ENCODE measurements at regions not wholly inside any gene's neighbourhood (a gene's known extent, or its start where the extent isn't known, plus 50 kb on each side); places are given as distances from the start of the nearest gene placed in this dataset.

GRCh38 chr9:29322240-29322639, 1749.0 kb upstream of the C9orf72 start:
- Histone ChIP-seq H3K27me3 (no peaks in the 10 kb centered on the region), H3K4me1 (no peaks in the 10 kb centered on the region), H3K27ac (no peak overlapping the region), H3K36me3 (no peaks in the 10 kb centered on the region), H3K4me3 (no peak overlapping the region), H3K9me3 (peaks cover 0 to 3% (median 0%) of the 10 kb centered on the region in 4 donors)
- intact Hi-C loops (cut with DNase I) = no loop called here
- DNase-seq = no peak
- TF ChIP-seq CTCF (IDR thresholded peaks at IDR 0.05) (no peak), POLR2A (IDR thresholded peaks at IDR 0.05) (no peak), POLR2AphosphoS5 (IDR thresholded peaks at IDR 0.05) (no peak), EP300 (IDR thresholded peaks at IDR 0.05) (no peak)
- WGBS, 2 donors = 43 to 72% methylated on average over 2 of the region's 2 CpGs

DNA sequence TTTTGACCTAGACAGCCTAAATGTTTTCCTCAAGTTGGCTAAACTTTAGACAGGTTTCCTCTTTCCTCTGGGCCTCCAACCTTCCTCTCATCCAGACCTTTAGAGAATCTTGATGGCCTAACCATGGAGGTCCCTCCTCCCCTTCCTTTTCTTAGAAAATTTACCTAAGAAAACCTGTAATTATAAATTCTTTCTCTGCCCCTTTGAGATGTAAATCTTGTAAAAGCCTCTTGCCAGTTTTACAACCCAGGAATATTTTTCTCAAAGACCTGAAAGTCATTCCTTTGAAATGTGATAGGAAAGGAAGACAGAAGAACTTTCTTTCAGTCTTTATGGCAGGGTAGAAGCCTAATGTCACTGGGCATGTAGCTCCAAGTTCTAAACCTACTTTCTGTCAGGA, 1752.6 kb upstream of the C9orf72 start:
- Histone ChIP-seq H3K36me3 (no peaks in the 10 kb centered on the region), H3K4me3 (no peak overlapping the region), H3K27ac (no peak overlapping the region), H3K27me3 (no peaks in the 10 kb centered on the region), H3K4me1 (no peaks in the 10 kb centered on the region), H3K9me3 (peaks cover 0 to 3% (median 0%) of the 10 kb centered on the region in 4 donors)
- intact Hi-C loops (cut with DNase I) = no loop called here
- no peak for DNase-seq
- TF ChIP-seq POLR2AphosphoS5 (IDR thresholded peaks at IDR 0.05) (no peak), POLR2A (IDR thresholded peaks at IDR 0.05) (no peak), CTCF (IDR thresholded peaks at IDR 0.05) (no peak), EP300 (IDR thresholded peaks at IDR 0.05) (no peak)

DNA sequence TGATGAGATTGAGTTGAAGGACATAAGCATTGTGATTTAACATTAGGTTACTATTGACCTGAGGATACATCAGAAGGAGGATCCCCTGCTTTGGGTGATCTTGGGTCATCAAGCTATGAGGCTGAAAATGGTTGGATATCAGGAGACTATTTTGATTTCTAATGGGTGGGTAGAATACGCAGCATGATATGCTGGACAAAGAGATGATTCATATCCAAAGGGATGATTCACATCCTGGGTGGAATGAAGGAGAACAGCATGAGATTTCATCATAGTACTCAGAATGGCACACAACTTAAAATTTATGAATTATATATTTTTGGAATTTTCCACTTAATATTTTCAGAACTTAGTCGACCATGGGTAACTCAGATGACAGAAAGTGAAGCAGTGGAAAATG, 1759.5 kb upstream of the C9orf72 start:
- DNase-seq = no peak
- Histone ChIP-seq H3K4me1 (no peaks in the 10 kb centered on the region), H3K4me3 (no peak overlapping the region), H3K36me3 (no peaks in the 10 kb centered on the region), H3K9me3 (no peaks in the 10 kb centered on the region), H3K27ac (no peak overlapping the region), H3K27me3 (no peaks in the 10 kb centered on the region)
- TF ChIP-seq EP300 (IDR thresholded peaks at IDR 0.05) = no peak
- intact Hi-C loops (cut with DNase I) = no loop called here
- WGBS, 2 donors = 80 to 85% methylated on average over 2 of the region's 2 CpGs

- no peak overlapping the region for H3K4me3 ChIP-seq
- H3K9me3 ChIP-seq = no peaks in the 10 kb centered on the region
- 81 to 89% methylated on average over 3 of the region's 3 CpGs for WGBS, 2 donors
- no peaks in the 10 kb centered on the region for H3K36me3 ChIP-seq
- no peaks in the 10 kb centered on the region for H3K4me1 ChIP-seq
- no peak overlapping the region for H3K27ac ChIP-seq
- intact Hi-C loops (cut with DNase I) = no loop called here
- TF ChIP-seq POLR2A (IDR thresholded peaks at IDR 0.05) (no peak), POLR2AphosphoS5 (IDR thresholded peaks at IDR 0.05) (no peak), EP300 (IDR thresholded peaks at IDR 0.05) (no peak)
- DNase-seq = no peak
- no peaks in the 10 kb centered on the region for H3K27me3 ChIP-seq
Measured at GRCh38 chr9:29336281-29336680, 1763.0 kb upstream of the C9orf72 start.

DNA sequence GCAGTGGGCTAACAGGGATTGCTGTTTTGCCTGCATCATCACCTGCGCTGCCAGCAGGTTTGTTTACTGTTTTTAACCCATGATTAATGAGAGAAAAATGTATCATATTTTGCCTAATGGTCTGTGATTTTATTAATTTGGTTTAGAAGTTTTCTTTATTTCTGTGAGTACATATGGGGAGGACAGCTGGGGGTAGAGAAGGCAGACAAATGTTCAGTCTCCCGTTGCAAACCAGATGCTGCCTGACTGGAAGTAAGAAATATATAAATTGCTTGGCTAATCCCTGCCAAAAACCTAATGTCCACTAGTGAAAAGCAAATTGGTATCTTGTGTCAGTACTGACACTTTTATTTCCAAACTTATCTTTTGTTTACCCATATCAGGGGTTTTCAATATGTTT, 1766.1 kb upstream of the C9orf72 start:
- no peak for DNase-seq
- H3K36me3 ChIP-seq = no peaks in the 10 kb centered on the region
- intact Hi-C loops (cut with DNase I) = no loop called here
- no peak overlapping the region for H3K4me3 ChIP-seq
- H3K4me1 ChIP-seq = no peaks in the 10 kb centered on the region
- no peaks in the 10 kb centered on the region for H3K27me3 ChIP-seq
- WGBS, 2 donors = 60 to 67% methylated on average over 2 of the region's 2 CpGs
- TF ChIP-seq EP300 (IDR thresholded peaks at IDR 0.05) (no peak), POLR2A (IDR thresholded peaks at IDR 0.05) (no peak), POLR2AphosphoS5 (IDR thresholded peaks at IDR 0.05) (no peak), CTCF (IDR thresholded peaks at IDR 0.05) (no peak)
- no peak overlapping the region for H3K27ac ChIP-seq
- H3K9me3 ChIP-seq = no peaks in the 10 kb centered on the region

DNA sequence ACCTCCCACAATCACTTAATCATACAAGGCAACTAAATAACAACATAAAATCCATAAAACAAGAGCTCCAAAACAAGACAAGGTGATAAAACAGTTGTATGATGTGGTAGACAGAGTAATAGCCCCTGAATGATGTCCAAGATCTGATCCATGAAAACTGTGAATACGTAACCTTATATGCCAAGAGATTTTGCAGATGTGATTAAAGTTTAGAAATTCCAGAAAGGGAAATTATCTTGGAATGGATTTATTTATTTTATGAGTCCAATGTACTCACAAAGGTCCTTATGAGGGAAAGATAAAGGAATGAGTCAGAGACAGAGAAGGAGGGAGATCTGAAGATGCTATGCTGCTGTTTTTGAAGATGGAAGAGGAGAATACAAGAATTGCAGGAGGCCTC, 1775.7 kb upstream of the C9orf72 start:
- intact Hi-C loops (cut with DNase I) = no loop called here
- no peaks in the 10 kb centered on the region for H3K4me1 ChIP-seq
- peaks cover 0 to 4% (median 0%) of the 10 kb centered on the region in 4 donors for H3K9me3 ChIP-seq
- DNase-seq = no peak
- no peak overlapping the region for H3K4me3 ChIP-seq
- H3K36me3 ChIP-seq = no peaks in the 10 kb centered on the region
- H3K27ac ChIP-seq = no peak overlapping the region
- TF ChIP-seq CTCF (IDR thresholded peaks at IDR 0.05) (no peak), EP300 (IDR thresholded peaks at IDR 0.05) (no peak)
- 69 to 80% methylated on average over 1 of the region's 1 CpG for WGBS, 2 donors
- no peaks in the 10 kb centered on the region for H3K27me3 ChIP-seq

All from sigmoid colon (tissue), 6 donors.